ENCODE measurements at regions not wholly inside any gene's neighbourhood (a gene's known extent, or its start where the extent isn't known, plus 50 kb on each side); places are given as distances from the start of the nearest gene placed in this dataset.

DNA sequence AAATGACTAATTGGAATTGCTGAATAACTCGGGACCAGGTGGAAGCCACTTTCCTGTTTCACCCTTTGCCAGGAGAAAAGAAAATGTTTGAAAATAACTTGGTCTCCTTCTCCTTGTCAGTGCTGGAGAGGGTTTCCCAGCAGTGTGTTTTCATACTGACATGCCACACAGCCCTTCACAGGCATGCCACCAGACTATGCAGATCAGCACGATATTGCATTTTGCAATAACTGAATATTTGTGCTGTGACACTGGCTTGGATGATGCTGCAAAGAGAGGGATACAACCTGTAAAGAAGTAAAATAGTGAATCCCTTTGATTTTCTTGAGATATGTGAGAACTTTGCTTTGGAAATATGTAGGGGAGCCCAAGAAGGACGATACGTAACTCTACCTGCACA is 200.0 kb upstream of the NAV2 start:
- no peak for TF ChIP-seq TAF1 (IDR thresholded peaks at IDR 0.05; ENCODE audit: borderline replicate concordance, insufficient read depth, low read length)
- TF ChIP-seq SIN3A (IDR thresholded peaks at IDR 0.05; ENCODE audit: borderline replicate concordance, insufficient read depth, low read length): no peak
- TF ChIP-seq, protein P1, sequence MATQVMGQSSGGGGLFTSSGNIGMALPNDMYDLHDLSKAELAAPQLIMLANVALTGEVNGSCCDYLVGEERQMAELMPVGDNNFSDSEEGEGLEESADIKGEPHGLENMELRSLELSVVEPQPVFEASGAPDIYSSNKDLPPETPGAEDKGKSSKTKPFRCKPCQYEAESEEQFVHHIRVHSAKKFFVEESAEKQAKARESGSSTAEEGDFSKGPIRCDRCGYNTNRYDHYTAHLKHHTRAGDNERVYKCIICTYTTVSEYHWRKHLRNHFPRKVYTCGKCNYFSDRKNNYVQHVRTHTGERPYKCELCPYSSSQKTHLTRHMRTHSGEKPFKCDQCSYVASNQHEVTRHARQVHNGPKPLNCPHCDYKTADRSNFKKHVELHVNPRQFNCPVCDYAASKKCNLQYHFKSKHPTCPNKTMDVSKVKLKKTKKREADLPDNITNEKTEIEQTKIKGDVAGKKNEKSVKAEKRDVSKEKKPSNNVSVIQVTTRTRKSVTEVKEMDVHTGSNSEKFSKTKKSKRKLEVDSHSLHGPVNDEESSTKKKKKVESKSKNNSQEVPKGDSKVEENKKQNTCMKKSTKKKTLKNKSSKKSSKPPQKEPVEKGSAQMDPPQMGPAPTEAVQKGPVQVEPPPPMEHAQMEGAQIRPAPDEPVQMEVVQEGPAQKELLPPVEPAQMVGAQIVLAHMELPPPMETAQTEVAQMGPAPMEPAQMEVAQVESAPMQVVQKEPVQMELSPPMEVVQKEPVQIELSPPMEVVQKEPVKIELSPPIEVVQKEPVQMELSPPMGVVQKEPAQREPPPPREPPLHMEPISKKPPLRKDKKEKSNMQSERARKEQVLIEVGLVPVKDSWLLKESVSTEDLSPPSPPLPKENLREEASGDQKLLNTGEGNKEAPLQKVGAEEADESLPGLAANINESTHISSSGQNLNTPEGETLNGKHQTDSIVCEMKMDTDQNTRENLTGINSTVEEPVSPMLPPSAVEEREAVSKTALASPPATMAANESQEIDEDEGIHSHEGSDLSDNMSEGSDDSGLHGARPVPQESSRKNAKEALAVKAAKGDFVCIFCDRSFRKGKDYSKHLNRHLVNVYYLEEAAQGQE (IDR thresholded peaks at IDR 0.05; ENCODE audit: insufficient read depth in 1 of 2, low read depth in 2 of 2, low read length in 2 of 2): no peak
- TF ChIP-seq FOXP2 (optimal IDR thresholded peaks at IDR 0.05; ENCODE audit: borderline replicate concordance, extremely low read depth, extremely low read length, insufficient read depth): no peak
- TF ChIP-seq POLR2AphosphoS5 (IDR thresholded peaks at IDR 0.05; ENCODE audit: low read depth, low read length): no peak

DNA sequence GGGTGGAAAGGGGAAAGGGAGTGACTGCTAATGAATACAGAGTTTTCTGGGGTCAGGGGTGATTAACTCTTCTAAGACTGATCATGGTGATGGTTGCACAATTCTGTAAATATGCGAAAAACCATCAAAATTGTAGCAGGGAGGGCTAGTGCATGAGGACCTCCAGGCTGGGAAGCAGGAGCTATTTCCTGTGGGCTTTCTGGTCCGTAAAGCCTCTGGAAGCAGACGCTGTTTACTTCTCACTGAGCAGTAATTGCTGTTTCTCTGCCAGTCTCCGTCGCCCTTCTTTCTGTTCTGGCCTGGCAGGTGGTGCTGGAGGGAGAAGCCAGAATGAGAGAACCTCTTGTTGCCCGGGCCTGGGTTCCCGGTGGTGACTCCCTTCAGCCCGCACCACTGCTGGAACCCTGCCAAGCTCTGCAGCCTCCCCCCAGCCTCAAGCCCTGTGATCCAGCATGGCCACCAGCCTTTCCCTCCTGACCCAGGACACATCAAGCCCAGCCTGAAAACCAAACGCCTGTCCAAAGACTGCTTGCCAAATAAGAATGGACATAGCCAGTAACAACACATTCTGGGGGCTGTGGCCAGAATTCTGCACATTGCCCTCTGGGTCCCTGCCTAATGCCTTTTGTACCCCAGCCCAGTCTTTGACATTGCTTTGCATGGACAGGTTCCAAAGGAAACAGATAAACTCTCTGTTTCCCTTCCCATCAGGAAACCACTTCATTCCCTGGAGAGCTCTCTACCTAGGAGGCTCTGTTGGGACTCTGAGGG is 201.0 kb upstream of the NAV2 start:
- TF ChIP-seq, protein P1 (IDR thresholded peaks at IDR 0.05; ENCODE audit: insufficient read depth in 1 of 2, low read depth in 2 of 2, low read length in 2 of 2): 0 out of 4 replicates have a peak, but pooled peaks of 1 of the 2 experiments have one; percentile 16
- no peak for TF ChIP-seq FOXP2 (optimal IDR thresholded peaks at IDR 0.05; ENCODE audit: borderline replicate concordance, extremely low read depth, extremely low read length, insufficient read depth)

DNA sequence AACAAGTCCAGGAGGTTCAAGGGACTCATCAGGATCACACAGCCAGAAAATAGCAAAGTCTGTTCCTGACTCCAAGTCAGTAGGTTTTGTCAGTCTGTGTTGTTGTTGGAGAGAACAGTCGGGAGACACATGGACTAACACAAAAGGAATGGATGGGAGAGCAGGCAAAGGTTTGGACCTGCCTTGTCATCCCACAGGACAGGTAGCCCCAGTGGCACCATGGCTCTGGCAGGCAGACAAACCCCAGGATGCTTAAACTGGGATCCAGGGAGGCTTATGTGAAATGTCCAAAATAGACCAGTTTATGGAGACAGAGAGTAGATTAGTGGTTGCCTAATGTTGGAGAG is 201.6 kb upstream of the NAV2 start:
- TF ChIP-seq TAF1 (IDR thresholded peaks at IDR 0.05; ENCODE audit: borderline replicate concordance, insufficient read depth, low read length): no peak

DNA sequence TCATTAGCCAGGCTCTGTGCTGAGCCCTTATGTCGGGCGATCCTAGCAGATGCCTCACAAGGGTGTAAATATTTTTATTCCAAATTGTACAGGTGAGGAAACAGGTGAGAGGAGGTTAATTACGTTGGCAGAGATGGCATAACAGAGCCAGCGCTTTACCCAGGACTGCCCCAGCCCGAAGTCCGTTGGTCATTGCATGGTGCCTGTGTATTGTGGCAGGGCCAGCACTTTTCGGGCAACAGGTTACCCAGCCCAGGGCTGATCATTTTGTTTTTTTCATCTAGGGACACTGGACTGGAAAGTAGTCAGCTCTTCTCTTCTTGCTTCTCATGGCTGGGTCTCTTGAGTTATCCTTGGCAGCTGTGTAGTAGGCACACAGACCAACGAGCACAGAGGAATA is 202.2 kb upstream of the NAV2 start:
- TF ChIP-seq FOXP2 (optimal IDR thresholded peaks at IDR 0.05; ENCODE audit: borderline replicate concordance, extremely low read depth, extremely low read length, insufficient read depth) (no peak), POLR2AphosphoS5 (IDR thresholded peaks at IDR 0.05; ENCODE audit: low read depth, low read length) (no peak), TAF1 (IDR thresholded peaks at IDR 0.05; ENCODE audit: borderline replicate concordance, insufficient read depth, low read length) (no peak), SIN3A (IDR thresholded peaks at IDR 0.05; ENCODE audit: borderline replicate concordance, insufficient read depth, low read length) (no peak)
- TF ChIP-seq, protein P1 (IDR thresholded peaks at IDR 0.05; ENCODE audit: insufficient read depth in 1 of 2, low read depth in 2 of 2, low read length in 2 of 2): no peak

DNA sequence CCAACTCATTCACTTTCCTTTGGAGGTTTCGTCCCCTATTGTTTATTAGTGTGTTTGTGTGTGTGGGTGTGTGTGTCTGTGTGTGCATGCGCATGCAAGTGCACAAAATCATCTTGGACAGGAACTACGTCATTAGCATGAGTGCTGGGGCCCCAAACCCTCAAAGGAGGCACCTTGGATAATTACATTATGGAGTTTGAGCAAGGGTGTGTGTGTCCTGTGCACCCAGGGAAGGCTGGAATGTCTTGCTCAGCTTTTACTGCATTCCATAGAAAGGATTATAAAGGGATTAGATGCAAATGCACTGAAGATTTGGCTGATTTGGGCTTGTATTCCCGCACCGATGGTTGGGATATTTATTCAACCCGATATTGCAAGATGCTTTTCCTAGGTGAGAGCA is 203.4 kb upstream of the NAV2 start:
- no peak for TF ChIP-seq SIN3A (IDR thresholded peaks at IDR 0.05; ENCODE audit: borderline replicate concordance, insufficient read depth, low read length)
- TF ChIP-seq, protein P1 (IDR thresholded peaks at IDR 0.05; ENCODE audit: insufficient read depth in 1 of 2, low read depth in 2 of 2, low read length in 2 of 2): no peak
- TF ChIP-seq POLR2AphosphoS5 (IDR thresholded peaks at IDR 0.05; ENCODE audit: low read depth, low read length): no peak

Data from PFSK-1 (cell line).